ENCODE measurements at regions not wholly inside any gene's neighbourhood (a gene's known extent, or its start where the extent isn't known, plus 50 kb on each side); places are given as distances from the start of the nearest gene placed in this dataset.

- no peak for TF ChIP-seq POLR2AphosphoS5 (IDR thresholded peaks at IDR 0.05; ENCODE audit: low read depth, low read length)
- TF ChIP-seq REST (IDR thresholded peaks at IDR 0.05; ENCODE audit: insufficient read depth in 1 of 2, low read depth in 2 of 2, low read length in 2 of 2), result no peak
Measured at GRCh38 chr7:121800916-121801675, 71.9 kb upstream of the PTPRZ1 start.
